A673 (cell line): ENCODE measurements at regions not wholly inside any gene's neighbourhood (a gene's known extent, or its start where the extent isn't known, plus 50 kb on each side); places are given as distances from the start of the nearest gene placed in this dataset.

Experiments
- BruUV-seq: library from RNA; stranded (reverse); fragments of 400-500 nt; replicated peaks from 2 replicates; lab custom pipeline; 2021; lab: Mats Ljungman, UMichigan
- CTCF ChIA-PET: fragments of 300-600 bp; sonication (Branson Sonifier 250); formaldehyde crosslinking; loops from one replicate; lab custom pipeline; 2022; ENCODE audit warnings: antibody characterized with exemption; lab: Charles Lee
- POLR2A ChIA-PET: fragments of 300-600 bp; sonication (Branson Sonifier 250); formaldehyde crosslinking; loops from one replicate; lab custom pipeline; 2022; ENCODE audit warnings: antibody characterized with exemption; ENCODE audit not compliant: low non-redundant PET; lab: Charles Lee
- DNase-seq: peaks from one replicate; pipeline ENCODE4 v3.0.0-alpha.2; 2015; ENCODE audit warnings: low spot score
- H3K27ac ChIP-seq: fragments of 200-600 bp; sonication (generic); 2 replicates; pipeline ENCODE4 v1.5.1; 2016; ENCODE audit warnings: mixed run types, low read depth, mild to moderate bottlenecking, mixed read lengths, antibody characterized with exemption, low read length; ENCODE audit not compliant: poor library complexity, severe bottlenecking
- H3K27me3 ChIP-seq: fragments of 200-600 bp; sonication (generic); replicated peaks from 2 replicates; pipeline ENCODE4 v1.6.1; 2017; ENCODE audit warnings: mixed run types, low read depth, mild to moderate bottlenecking, mixed read lengths, antibody characterized with exemption, low read length; ENCODE audit not compliant: insufficient read depth, poor library complexity
- H3K36me3 ChIP-seq: fragments of 200-600 bp; sonication (generic); 2 replicates; pipeline ENCODE4 v1.6.1; 2016; ENCODE audit warnings: mixed run types, mild to moderate bottlenecking, mixed read lengths, antibody characterized with exemption, low read length; ENCODE audit not compliant: insufficient read depth, poor library complexity, severe bottlenecking
- H3K4me1 ChIP-seq: fragments of 200-600 bp; sonication (generic); 2 replicates; pipeline ENCODE4 v1.6.1; 2017; ENCODE audit warnings: mixed run types, mild to moderate bottlenecking, mixed read lengths, antibody characterized with exemption, low read length; ENCODE audit not compliant: insufficient read depth, poor library complexity, severe bottlenecking
- H3K4me3 ChIP-seq: fragments of 200-600 bp; sonication (generic); 2 replicates; pipeline ENCODE4 v1.5.1; 2016; ENCODE audit warnings: low read depth, mixed run types, mild to moderate bottlenecking, mixed read lengths, low read length; ENCODE audit not compliant: poor library complexity, severe bottlenecking
- H3K9me3 ChIP-seq: fragments of 200-600 bp; sonication (generic); 2 replicates; pipeline ENCODE4 v1.6.1; 2016; ENCODE audit warnings: mixed run types, low read depth, mild to moderate bottlenecking, mixed read lengths, antibody characterized with exemption, low read length; ENCODE audit not compliant: poor library complexity, severe bottlenecking
- CTCF ChIP-seq: fragments of 300-800, 200-600 bp; sonication (generic); conservative IDR thresholded peaks from 2 replicates; pipeline ENCODE4 v1.5.1; 2017; ENCODE audit warnings: low read depth, mild to moderate bottlenecking, antibody characterized with exemption, low read length, moderate library complexity, mixed read lengths
- EZH2 ChIP-seq: fragments of 200-600 bp; sonication (generic); IDR thresholded peaks from 2 replicates; pipeline ENCODE4 v1.6.1; 2017; ENCODE audit warnings: borderline replicate concordance, low read depth, mild to moderate bottlenecking, mixed read lengths, antibody characterized with exemption, low read length; ENCODE audit not compliant: poor library complexity, severe bottlenecking
- intact Hi-C: fragments of 100-400 bp; cut with micrococcal nuclease; formaldehyde crosslinking; loops from one replicate; pipeline ENCODE4 v1.10.0; 2022; ENCODE audit not compliant: unreplicated experiment

- POLR2A ChIA-PET, result no interaction called here
- CTCF ChIA-PET, result interaction anchor here (0.6 kb wide), 1 partner anchor 32 kb away, joined by 5 read pairs; no protein-coding TSS in a partner anchor
- BruUV-seq, result no TSS peak
- no peaks in the 10 kb centered on the region for H3K9me3 ChIP-seq
- no peaks in the 10 kb centered on the region for H3K36me3 ChIP-seq
- no peak overlapping the region for H3K27ac ChIP-seq
- H3K4me1 ChIP-seq, result peaks cover 7% of the 10 kb centered on the region
- H3K27me3 ChIP-seq, result peaks cover 12% of the 10 kb centered on the region
- H3K4me3 ChIP-seq, result no peak overlapping the region
- no peak for DNase-seq
- TF ChIP-seq EZH2 (no peak), CTCF (no peak)
- intact Hi-C loops, result no loop called here
Measured at GRCh38 chr4:176894498-176894897, 101.8 kb upstream of the VEGFC start.

- intact Hi-C loops, result no loop called here
- Histone ChIP-seq H3K36me3 (no peaks in the 10 kb centered on the region), H3K9me3 (no peaks in the 10 kb centered on the region), H3K4me1 (peaks cover 7% of the 10 kb centered on the region), H3K27ac (no peak overlapping the region), H3K4me3 (no peak overlapping the region), H3K27me3 (peaks cover 6% of the 10 kb centered on the region)
- TF ChIP-seq CTCF (no peak), EZH2 (no peak)
- no TSS peak for BruUV-seq
- ChIA-PET CTCF (no interaction called here), POLR2A (no interaction called here)
- DNase-seq, result peak; percentile 22
Measured at GRCh38 chr4:176896211-176896610, 103.5 kb upstream of the VEGFC start.

GRCh38 chr4:176897226-176897625 lies 104.5 kb upstream of the VEGFC start:
- no TSS peak for BruUV-seq
- H3K4me3 ChIP-seq, result no peak overlapping the region
- ChIA-PET POLR2A (no interaction called here), CTCF (no interaction called here)
- peaks cover 7% of the 10 kb centered on the region for H3K4me1 ChIP-seq
- H3K9me3 ChIP-seq, result no peaks in the 10 kb centered on the region
- H3K27me3 ChIP-seq, result peaks cover 6% of the 10 kb centered on the region
- intact Hi-C loops, result no loop called here
- no peak for DNase-seq
- no peak for TF ChIP-seq EZH2
- no peak for TF ChIP-seq CTCF
- H3K36me3 ChIP-seq, result no peaks in the 10 kb centered on the region
- no peak overlapping the region for H3K27ac ChIP-seq
